ENCODE measurements at regions not wholly inside any gene's neighbourhood (a gene's known extent, or its start where the extent isn't known, plus 50 kb on each side); places are given as distances from the start of the nearest gene placed in this dataset.

DNA sequence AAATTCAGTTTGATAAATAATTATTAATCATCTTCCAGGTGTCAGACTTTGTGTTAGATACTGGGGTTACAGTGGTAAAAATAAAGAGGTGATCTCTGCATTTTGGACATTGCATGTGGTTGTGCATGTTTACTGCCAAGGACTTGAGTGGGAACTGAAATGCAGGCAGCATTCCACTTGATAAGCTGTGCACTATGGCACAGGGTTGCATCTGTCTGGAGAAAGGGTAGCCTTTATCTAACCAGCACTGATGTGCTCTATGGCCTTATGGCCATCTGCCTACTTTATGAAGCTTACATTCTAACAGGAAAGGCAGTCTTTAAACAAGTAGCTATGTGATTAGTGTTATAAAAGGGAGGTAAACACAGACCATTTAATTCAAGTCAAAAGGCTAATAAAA, 53.0 kb upstream of the MLIP start:
- DNase-seq (ENCODE audit: low read depth), result no peak

DNA sequence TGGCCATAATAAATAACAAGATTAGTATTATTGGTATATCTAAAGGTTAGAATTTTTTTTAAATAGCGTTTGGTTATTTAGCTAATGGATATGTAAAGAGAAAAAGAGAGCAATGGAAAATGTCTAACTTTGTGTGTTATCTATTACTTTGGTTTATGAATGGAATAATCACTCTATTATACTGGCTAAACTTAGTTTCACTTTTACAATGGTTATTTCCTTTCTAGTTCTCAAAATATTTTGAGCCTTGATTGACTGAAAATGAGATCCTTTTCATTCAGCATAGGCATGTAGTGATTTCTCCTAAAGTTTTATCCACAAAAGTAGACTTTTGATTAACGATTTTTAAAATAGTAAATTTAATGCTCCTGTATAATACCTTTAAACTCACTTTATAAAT, 51.6 kb upstream of the MLIP start:
- DNase-seq (ENCODE audit: low read depth), result no peak

DNA sequence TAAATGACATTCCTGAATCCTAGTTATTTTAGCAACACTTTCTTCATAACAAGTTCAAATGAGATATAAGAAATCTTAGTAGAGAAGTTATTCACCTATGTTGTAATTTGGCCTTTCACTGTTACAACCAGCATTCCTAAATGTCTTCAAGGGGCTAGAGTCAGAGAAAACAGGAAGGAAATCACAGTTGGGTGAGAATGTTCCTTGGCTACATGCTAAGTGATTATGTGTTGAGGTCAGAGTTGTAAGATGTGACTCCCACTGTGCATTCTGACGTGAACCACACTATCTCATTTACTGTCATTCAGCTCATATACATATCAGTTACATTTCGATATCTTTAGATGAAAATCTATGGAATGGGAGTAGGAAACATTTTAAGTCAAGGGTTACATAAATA, 51.0 kb upstream of the MLIP start:
- peak; percentile 17 for DNase-seq (ENCODE audit: low read depth)
